Suppressor macrophage treated with lipopolysaccharide for 1 hour (primary cell): ENCODE measurements at regions not wholly inside any gene's neighbourhood (a gene's known extent, or its start where the extent isn't known, plus 50 kb on each side); places are given as distances from the start of the nearest gene placed in this dataset.
A peak's percentile ranks its signal among the peaks of the same experiment; 100 is the strongest.

Experiments
- DNase-seq, 3 donors: peaks; one replicate each; pipeline ENCODE4 v3.0.0-alpha.2; 2020 to 2022

DNA sequence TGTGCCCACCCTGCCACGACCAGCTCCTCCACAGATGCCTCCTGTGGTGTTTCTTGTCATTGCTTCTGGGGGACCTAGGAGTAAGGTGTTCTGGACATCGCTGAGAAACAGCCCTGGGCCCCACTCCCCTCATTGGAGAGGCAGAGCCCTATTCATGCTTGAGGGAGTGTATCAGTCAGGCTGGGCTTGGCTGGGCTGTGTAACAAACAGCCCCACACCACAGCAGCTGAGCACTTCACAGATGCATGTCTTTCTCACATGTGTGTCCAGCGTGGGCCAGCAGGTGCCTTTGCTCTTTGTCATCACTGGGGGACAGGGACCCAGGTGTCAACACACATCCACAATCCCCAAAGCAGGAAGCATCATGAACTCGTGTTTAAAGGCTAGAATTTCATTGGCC is 65.1 kb upstream of the FBRSL1 start:
- no peak for DNase-seq

DNA sequence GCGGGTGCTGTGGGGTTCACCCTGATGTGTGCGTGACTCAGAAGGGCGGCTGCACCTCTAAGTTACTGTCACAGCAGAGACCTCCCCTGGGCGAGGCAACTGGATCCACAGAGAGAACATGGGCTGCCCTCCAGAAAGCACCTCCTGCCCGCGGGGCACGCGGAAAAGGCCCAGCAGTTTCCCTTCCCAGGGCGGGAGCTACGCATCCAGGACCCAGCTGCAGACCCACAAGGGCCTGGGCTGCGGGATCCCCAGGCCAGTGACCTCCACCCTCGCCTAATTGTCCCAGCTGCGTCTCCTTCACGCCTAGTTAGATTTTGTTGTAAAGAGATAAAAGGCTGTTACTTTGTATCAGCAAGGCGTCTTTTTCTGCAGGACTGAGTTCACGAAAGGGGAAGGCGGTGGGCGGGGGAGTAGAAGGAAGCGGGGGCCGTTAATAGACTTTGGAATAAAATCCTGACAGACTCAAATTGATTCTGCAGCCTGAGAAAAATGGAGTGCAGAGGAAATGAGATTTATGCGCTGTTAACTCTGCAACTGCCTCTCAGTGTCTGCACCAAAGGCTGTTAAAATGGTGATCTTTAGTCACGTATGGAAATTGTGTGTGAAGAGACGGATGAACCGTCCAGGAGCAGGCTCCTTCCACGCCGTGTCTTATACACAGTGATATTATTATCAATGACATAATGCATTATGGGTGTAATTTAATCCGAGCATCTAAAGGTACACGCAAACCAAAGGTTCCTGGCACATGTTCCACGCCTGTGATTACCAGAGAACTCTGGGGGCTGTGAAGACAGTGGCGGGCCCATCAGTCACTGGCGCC is 65.9 kb upstream of the FBRSL1 start:
- DNase-seq: no peak

DNA sequence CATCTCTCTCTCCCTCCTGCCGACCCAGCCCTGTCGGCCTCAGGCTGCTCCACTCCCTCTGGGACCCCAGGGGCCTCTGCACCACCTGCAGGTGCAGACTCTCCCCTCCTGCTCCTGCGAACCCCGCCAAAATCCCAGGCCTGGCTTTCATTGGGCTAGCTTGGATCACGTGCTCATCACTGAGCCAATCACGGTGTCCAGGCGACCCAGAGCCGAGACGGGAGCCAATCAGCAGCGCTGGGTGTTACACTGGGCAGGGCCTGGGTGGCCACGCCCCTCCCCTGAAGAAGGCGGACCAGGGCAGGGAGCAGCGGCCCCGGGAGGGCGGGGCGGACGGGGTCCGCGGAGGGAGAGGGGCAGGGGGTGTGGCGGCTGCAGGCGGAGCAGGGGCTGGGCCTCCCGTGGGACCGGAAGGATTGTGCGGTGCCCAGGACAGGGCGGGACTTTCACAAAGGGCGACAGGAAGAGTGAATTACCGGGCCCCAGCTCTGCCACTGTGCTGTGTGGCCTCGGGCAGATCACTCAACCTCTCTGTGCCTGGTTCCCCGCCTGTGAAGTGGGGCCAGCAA is 66.6 kb upstream of the FBRSL1 start:
- peak in 2 of 3 donors; percentile 10 to 41 for DNase-seq

DNA sequence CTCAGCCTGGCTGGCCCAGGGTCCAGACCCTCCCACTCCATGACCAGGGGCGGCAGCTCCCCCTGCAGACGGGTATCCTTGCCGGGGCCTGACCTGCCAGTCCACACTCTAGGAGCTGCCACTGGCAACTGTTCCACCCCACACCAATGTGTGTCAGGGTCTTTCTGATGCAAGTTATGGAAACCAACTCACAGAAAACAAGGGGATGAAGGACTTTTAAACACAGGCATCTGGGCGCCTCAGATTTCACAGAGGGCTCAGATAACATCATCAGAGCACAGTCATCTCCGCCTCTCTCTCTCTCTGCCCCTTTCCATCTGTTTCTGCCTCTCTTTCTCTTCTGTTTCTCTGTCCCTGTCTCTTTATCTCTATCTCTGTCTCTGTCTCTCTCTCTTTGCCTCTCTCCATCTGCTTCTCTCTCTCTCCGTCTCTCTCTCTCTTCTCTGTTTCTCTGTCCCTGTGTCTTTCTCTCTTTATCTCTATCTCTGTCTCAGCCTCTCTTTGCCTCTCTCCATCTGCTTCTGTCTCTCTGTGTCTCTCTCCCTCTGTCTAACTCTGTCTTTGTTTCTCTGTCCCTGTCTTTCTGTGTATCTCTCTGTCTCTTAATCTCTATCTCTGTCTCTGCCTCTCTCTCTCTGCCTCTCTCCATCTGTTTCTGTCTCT is 67.4 kb upstream of the FBRSL1 start:
- no peak for DNase-seq

DNA sequence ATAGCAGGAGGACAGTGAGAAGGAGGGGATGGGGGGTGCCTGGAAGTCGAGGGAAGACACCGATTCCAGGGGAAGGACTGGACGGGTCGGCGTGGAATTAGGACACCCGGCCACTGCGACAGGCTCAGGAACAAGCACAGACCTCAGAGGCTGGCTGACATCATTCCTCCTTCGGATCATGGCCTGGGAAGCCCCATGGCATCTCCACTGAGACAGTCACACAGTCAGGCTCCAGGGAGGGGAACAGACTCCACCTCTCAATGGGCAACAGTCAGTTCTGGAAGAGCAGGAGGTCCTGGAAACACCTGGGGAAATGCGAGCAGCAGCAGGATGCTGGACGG is 67.9 kb upstream of the FBRSL1 start:
- DNase-seq: peak; percentile 67 to 76 (median 71)

DNA sequence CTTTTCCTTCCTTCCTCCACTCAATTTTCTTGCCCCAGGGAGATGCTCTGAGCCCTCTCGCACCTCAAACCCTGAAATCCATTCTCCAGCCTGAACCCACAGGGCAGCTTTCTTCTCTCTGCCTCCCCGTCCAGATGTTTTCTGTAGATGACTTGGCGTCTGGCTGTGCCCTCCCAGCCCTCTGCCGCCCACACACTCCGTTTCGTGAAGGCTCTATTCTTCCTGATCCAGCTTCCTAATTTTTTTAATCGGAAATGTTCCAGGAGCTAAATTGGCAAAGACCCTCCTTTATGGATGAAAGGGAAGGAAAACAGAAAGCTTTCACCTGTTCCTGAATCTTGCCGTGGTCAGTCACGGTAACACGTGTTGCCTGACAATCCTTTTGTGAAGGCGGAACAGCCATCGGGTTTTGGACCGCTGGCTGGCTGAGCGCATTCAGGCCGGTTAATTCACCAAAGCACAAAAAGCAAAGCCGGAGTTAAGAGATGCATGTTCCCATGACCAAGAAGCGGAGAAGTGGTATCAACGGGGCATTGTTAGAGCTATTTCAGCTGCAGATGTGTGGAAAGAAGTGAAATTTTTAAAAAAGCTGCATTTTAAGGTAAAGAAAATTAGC is 70.2 kb upstream of the FBRSL1 start:
- no peak for DNase-seq

DNA sequence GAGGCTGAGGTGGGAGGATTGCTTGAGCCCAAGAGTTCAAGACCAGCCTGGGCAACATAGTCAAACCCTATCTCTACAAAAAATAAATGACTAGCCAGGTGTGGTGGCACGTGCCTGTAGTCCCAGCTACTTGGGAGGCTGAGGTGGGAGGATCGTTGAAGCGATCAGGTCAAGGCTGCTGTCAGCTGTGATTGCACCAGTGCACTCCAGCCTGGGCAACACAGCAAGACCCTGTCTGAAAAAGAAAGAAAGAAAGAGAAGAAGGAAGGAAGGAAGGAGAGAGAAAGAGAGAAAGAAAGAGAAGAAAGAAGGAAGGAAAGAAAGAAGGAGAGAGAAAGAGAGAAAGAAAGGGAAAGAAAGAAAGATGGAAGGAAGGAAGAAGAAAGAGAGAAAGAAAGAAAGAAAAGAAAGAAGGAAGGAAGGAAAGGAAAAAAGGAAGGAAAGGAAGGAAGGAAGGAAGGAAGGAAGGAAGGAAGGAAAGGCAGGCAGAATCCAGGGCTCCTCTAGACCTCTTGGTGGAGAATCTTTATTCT is 71.5 kb upstream of the FBRSL1 start:
- no peak for DNase-seq

DNA sequence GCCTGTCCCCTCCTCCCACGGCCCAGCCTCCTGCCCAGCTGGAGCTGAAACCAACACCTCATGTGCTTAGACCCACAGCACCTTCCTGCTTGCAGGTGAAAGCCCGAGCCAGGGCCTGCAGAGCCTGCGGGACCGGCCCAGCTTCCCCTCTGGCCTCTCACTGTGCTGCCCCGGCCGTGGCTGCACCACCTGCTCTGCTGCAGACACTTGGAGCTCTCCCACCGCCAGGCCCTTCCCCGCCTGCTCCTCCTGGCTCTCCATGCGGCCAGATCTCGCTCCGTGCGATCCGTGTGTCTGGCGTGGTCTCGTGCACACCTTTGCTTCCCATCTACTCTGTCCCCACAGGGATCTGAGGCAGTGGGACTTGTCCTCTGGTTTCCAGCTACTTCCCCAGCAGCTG is 72.2 kb upstream of the FBRSL1 start:
- no peak for DNase-seq

DNA sequence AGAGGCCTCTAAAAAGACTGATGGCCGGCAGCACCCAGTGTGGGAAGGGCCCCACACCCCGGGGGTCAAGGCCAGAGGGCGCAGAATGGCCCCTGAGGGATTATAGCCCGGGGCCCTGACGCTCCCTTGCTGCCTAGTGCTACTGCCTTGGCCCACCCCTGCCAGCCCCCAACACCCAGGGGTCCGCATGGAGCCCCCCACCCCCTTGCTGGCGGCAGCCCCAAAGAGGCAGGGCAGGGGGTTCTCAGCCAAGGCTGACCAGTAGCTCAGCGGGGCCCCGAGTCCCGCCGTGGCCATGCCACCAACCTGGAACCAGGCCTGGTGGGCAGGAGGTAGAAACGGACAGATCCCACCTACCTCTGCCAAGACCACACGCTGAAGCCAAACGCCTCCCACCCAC is 73.1 kb upstream of the FBRSL1 start:
- no peak for DNase-seq

DNA sequence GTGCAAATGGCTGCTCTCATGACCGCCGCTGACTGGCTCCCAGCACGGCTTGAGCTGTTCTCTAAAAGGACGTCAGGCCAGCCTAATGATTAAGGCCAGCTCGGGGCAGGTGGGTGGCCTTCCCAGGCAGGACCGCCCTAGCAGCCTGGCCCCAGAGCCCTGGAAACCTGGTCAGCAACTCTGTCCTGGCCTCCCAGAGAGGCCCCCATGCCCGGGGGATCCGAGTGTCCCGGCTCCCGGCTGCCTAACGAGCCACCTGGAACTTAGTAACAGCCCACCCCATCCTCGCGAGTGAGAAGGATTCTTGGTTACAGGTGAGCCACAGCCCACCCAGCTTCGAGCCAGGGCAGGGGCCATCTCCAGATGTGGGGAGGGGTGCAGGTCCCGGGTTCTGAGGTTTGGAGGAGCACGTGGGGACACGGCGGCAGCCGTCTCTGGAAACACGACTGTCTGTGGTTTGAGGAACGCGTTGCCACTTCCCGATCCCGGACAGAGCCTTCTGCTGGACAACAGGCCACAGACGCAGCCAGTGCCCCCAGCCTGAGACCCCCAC is 73.8 kb upstream of the FBRSL1 start:
- no peak for DNase-seq

DNA sequence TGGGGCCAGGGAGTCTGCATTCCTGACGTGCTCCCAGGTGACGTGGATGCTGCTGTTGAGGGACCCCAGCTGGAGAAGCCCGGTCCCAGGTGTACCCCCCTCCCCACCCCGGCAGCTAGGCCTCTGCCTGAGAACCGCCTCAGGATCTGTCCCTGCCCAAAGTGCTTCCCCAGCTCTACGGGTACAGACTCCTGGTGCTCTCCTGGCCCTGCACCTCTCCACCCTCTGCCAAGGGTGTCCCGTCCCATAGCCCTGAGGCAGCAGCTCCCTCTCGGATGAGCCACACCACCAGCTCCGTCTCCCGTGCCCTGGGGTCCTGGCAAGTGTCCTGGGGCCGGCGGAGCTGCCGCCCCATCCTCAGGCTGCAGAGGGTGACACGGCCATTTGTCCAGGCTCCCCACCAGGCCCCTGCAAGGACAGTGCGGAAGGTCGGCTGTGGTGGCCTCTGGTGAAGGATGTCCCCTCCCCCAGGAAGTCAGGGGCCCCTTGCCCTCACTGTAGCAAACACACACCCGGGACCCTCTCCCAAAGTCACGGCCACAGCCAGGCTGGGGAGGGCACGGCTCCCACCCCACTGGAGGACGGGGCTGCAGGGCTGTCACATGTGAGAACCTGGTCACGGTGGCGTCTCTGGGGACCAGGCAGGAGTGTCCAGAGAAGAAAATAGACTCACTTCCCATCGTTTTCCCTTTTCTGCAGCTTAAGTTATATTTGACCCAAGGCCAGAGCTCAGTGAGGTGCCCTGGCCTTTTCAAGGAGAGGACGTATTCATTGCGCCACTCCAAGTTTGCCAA is 74.4 kb upstream of the FBRSL1 start:
- no peak for DNase-seq

DNA sequence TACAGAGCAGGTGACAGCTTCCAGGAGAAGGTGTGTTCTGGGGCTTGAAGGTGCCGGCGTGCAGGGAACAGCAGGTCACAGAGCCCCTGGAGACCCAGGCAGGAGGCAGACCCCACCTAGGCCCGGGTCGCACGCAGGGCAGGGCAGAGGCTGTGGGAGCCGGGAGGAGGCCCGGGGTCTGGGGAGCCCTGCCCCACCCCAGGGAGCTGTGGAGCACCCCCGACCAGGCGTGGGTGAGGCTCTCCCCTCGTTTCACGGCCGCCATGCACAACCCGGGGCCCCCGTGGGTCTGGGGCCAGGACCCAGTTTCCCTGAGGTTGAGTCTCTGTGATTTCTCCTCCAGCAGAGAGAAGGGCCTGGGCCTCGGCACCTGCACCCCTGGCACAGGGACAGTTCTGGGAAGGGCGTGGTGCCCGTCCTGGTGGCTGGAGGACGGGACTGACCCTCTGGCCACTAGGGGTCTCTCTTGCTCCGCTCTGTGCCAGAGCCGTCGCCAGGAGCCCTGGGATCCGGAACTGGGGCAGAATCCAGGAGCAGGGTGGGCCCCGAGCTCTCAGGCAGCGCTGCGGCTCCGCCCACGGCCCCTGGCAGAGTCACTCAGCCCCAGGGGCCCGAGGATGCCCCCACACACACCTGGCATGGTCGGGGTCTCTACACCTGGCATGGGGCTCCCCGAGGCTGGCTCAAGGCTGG is 75.2 kb upstream of the FBRSL1 start:
- DNase-seq: peak; percentile 85 to 94 (median 92)

DNA sequence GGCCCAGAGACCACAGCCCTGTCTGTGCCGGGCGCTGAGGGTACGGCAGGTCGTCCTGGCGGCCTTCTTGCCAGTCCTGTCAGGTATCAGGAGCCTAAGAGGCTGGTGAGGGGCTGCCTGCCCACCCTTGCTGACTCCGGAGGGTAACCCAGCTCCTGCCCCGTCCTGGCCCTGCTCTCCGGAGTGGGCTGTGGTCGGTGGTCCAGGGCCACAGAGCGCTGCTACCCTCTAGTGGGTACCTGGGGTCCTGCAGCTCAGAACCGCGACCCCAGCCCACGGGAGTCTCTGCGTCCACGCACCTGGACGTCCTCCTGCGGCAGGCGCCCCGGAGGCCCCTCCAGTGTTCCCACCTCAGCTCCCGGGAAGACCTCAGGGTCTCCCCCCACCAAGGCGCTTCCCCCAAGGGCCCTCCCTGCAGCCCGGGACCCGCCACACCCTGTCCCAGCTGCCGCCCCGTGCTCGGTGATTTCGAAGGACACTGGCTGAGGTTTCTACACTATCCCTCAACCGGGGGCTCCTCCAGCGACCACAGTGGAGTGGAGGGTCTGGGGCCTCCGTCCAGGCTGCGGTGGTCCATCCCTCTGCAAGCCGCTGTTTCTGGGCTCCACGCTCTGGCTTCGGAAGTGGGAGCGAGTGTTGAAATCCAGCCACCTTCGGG is 75.9 kb upstream of the FBRSL1 start:
- DNase-seq: peak in 1 of 3 donors; percentile 23

DNA sequence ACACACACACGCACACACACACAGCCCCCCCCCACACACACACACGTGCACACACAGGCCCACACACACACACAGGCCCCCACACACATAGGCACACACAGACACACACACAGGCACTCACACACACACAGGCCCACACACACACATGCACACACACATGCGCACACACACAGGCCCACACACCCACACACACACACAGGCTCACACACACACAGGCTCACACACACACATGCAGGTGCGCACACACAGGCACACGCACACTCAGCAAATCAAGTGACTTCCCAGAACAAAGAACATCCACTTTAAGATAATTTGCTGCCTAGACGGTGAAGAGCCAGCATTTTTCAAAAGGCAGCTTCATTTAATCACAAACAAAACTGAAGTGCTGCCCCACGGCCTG is 78.5 kb upstream of the FBRSL1 start:
- DNase-seq: no peak

DNA sequence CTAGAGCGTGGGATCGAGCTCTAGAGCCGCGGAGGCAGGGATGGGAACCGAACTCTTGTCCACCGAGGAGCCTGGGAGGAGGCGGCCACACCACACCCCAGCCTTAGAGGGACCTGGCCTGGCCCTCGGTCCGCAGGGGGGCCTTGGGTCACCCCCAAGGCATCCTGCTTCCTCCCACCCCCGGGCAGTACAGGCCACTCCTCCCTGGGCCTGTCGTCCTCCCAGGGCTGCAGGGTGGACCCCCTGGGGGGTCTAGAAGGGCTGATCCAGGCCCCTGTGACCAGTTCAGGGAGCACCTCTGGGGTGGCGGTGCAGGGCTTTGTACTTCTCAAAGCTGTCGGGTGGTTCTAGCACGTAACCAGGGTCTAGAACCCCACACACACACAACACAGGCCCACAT is 79.1 kb upstream of the FBRSL1 start:
- no peak for DNase-seq

DNA sequence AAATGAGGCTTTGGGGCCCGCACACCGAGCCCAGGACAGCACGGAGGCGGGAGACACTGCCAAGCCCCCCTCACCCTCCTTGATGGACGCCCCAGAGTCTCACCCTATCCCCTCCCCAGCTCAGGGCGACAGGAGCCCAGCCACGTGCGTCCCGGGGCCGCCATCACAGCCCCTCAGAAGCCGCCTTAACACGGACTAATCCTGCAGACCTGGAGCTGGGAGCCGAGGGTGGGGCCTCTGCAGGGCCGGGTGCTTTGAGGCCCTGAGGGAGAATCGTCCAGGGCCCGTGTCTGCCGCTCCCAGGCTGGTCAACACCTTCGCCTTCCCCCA is 79.7 kb upstream of the FBRSL1 start:
- no peak for DNase-seq

DNA sequence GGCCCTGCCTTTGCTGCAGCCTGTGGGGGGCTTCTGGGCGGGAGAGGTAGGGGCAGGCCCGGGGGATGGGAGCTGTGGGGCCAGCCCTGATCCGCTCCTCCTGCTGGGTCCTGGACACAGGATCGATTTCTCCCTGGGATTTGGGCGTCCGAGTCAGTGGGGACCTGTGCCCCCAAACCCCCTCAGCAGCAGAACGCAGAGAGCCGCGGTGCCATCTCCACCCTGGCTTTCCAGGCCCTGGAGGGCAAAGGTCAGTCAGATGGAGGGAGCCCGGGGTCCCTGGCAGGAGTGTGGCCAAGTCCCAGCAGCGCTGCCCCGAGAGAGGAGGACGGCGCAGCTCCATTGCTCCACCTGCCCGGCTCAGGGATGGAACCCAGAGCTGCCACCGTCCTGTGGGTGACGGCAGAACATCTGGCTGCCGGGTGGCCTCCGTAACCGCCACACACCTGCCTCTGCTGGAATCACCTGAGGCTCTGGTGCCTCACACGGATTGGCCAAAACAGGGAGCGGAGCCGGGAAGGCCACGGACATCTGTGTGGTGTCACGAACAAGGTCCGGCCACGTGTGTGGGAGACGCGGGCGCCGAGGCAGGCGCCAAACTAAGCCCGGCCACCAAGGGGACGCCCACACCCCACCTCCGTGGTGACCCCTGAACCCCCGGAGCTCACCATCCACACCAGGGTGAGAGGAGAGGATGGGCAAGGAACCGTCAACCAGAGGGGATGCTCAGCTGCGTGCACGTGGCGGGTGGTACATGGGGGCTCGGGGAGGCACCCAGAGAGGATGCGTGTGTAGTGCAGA is 80.3 kb upstream of the FBRSL1 start:
- no peak for DNase-seq

DNA sequence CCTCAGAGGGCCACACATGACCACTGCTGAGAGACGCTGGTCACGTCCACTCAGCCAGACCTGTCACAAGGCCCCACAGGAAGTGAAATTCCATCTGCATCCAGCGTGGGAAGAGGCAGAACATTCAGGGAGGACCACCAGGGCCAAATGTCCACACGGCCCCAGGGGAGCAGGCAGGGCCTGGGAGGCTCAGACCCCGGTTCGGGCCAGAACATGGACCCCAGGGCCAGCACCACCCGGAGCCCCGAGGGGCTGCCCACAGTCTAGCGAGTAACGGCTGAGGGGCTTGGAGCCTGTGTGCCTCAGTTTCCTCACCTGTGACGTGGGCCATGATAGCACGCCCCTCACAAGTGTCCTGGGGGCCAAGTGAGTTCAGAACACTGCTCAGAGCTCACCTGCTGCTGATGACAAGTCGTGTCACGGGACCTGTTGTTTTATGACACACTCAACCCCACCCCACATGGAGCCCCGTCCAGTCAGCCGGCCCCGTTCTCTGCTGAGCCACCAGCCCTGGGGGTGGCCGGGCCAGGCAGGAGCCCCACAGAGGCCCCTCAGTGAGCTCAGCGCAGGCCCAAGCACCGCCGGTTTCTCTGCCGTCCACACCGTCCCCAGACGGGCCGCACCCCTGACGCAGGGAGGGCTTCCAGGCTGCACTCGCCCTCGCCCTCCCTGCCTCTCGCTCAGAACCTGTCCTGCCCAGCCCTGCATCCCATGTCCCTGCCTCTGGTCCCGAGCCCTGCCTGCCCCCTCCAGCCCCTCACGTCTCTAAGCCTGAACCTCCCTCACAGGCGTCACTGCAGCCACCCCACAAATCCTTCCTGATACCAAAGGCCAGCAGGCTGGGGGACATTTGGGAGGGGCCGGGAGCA is 79.5 kb upstream of the GALNT9 start:
- no peak for DNase-seq

DNA sequence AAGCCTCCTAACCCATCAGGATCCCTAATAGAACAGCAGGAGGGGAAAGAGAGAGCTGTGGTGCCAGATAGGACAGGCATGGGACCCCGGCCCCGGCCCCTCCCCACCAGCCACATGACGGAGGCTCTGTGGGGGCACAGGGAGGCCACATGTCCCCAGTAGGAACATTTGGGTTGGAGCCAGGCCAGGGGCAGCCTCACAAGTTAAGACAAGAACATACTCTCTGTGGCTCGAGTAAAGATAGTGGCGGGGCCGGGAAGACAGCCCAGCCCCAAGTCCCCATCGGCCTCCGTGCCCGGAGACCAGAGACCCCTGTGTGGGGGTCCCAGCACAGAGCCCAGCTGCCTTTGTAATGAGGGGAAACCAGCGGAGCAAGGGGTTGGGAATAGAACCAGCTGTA is 78.6 kb upstream of the GALNT9 start:
- DNase-seq: no peak
